ENCODE measurements at regions not wholly inside any gene's neighbourhood (a gene's known extent, or its start where the extent isn't known, plus 50 kb on each side); places are given as distances from the start of the nearest gene placed in this dataset.

DNA sequence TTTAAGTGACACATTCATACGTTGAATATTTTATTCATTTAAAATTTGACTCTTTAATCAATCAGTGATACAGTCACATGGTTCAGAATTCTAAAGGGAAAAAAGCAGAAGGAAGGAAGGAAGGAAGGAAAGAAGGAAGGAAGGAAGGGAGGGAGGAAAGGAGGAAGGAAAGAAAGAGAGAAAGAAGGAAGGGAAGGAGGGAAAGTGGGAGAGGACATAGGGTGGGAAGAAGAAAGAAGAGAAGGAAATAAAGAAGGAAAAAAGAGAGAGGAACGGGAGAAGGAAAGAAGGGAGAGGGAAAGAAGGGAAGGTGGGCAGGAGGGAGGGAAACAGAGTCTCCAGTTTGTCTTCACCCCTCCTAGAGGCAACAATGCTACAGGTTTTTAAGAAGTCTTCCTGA lies 518.6 kb downstream of the MIAT start:
- no peaks in the 10 kb centered on the region for H3K9me3 ChIP-seq (ENCODE audit: low read length)
- H3K27ac ChIP-seq (ENCODE audit: low read depth, low read length), result no peak overlapping the region
- no peaks in the 10 kb centered on the region for H3K4me1 ChIP-seq (ENCODE audit: insufficient read depth, low read length)
- no peak overlapping the region for H3K4me3 ChIP-seq (ENCODE audit: low read depth in 1 of 2, low read length in 2 of 2)
- no peak overlapping the region for H3K9ac ChIP-seq (ENCODE audit: low read length)
- H3K27me3 ChIP-seq (ENCODE audit: control insufficient read depth in 1 of 2, insufficient read depth in 2 of 2, low read length in 2 of 2), result no peaks in the 10 kb centered on the region
- no peaks in the 10 kb centered on the region for H3K36me3 ChIP-seq (ENCODE audit: insufficient read depth, low read length)

GRCh38 chr22:27179161-27179560 lies 521.8 kb downstream of the MIAT start:
- Histone ChIP-seq H3K4me1 (ENCODE audit: insufficient read depth, low read length) (no peaks in the 10 kb centered on the region), H3K4me3 (ENCODE audit: low read depth in 1 of 2, low read length in 2 of 2) (no peak overlapping the region), H3K36me3 (ENCODE audit: insufficient read depth, low read length) (no peaks in the 10 kb centered on the region), H3K9me3 (ENCODE audit: low read length) (no peaks in the 10 kb centered on the region), H3K27ac (ENCODE audit: low read depth, low read length) (no peak overlapping the region), H3K27me3 (ENCODE audit: control insufficient read depth in 1 of 2, insufficient read depth in 2 of 2, low read length in 2 of 2) (no peaks in the 10 kb centered on the region), H3K9ac (ENCODE audit: low read length) (no peak overlapping the region)

DNA sequence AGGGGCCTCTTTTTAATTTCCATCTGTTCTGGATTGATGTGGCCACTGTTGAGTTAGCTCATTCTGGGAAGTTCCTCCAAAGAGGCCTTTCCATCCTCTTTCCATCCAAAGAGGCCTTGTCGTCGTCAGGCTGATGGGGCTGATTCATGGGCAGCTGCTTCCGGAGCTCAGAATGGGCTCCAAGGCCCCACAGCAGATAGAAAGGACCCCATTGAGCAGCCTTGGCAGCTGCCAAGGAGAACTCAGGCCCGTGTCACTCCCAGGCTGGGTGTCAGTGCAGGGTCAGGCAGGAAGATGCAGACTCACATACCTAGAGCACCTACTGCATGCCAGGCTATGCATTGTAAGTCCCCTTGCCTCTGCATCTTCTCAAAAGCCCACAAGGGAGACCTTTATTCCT lies 524.1 kb downstream of the MIAT start:
- Histone ChIP-seq H3K4me3 (ENCODE audit: low read depth in 1 of 2, low read length in 2 of 2) (no peak overlapping the region), H3K36me3 (ENCODE audit: insufficient read depth, low read length) (no peaks in the 10 kb centered on the region), H3K4me1 (ENCODE audit: insufficient read depth, low read length) (no peaks in the 10 kb centered on the region), H3K9me3 (ENCODE audit: low read length) (no peaks in the 10 kb centered on the region), H3K27ac (ENCODE audit: low read depth, low read length) (no peak overlapping the region), H3K27me3 (ENCODE audit: control insufficient read depth in 1 of 2, insufficient read depth in 2 of 2, low read length in 2 of 2) (no peaks in the 10 kb centered on the region), H3K9ac (ENCODE audit: low read length) (no peak overlapping the region)

- Histone ChIP-seq H3K4me3 (ENCODE audit: low read depth in 1 of 2, low read length in 2 of 2) (no peak overlapping the region), H3K9me3 (ENCODE audit: low read length) (no peaks in the 10 kb centered on the region), H3K27ac (ENCODE audit: low read depth, low read length) (no peak overlapping the region), H3K36me3 (ENCODE audit: insufficient read depth, low read length) (no peaks in the 10 kb centered on the region), H3K27me3 (ENCODE audit: control insufficient read depth in 1 of 2, insufficient read depth in 2 of 2, low read length in 2 of 2) (no peaks in the 10 kb centered on the region), H3K4me1 (ENCODE audit: insufficient read depth, low read length) (no peaks in the 10 kb centered on the region), H3K9ac (ENCODE audit: low read length) (no peak overlapping the region)
Observed at GRCh38 chr22:27183474-27183873, 526.1 kb downstream of the MIAT start.

DNA sequence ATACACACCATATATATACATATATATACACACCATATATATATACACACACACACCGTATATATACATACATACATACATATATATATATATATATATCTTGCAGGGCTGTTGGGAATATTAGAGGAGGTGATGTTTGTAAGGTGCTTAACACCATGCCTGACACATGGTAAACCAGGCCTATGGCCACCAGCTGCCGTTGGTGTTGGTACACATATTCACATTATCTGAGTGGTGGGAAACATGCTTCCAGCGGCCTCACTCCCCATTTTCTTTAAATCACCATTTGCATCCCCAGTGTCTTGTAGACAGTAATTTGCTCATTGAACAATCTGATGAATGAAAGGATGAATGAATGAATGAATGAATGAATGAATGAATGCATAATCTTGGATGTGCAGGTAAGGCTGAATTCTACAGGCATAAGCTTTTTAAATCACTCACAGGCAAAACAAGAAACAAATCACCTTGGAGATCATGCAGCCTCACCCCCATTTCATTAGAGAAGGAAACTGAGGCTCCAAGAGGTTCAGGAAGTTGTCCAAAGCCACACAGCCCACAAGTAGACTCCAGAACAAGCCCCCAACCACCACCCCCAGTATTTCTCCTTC lies 527.8 kb downstream of the MIAT start:
- Histone ChIP-seq H3K36me3 (ENCODE audit: insufficient read depth, low read length) (no peaks in the 10 kb centered on the region), H3K4me1 (ENCODE audit: insufficient read depth, low read length) (no peaks in the 10 kb centered on the region), H3K27me3 (ENCODE audit: control insufficient read depth in 1 of 2, insufficient read depth in 2 of 2, low read length in 2 of 2) (no peaks in the 10 kb centered on the region), H3K27ac (ENCODE audit: low read depth, low read length) (no peak overlapping the region), H3K4me3 (ENCODE audit: low read depth in 1 of 2, low read length in 2 of 2) (no peak overlapping the region), H3K9me3 (ENCODE audit: low read length) (no peaks in the 10 kb centered on the region), H3K9ac (ENCODE audit: low read length) (no peak overlapping the region)

- H3K36me3 ChIP-seq (ENCODE audit: insufficient read depth, low read length), result no peaks in the 10 kb centered on the region
- H3K27me3 ChIP-seq (ENCODE audit: control insufficient read depth in 1 of 2, insufficient read depth in 2 of 2, low read length in 2 of 2), result no peaks in the 10 kb centered on the region
- H3K4me1 ChIP-seq (ENCODE audit: insufficient read depth, low read length), result no peaks in the 10 kb centered on the region
- H3K4me3 ChIP-seq (ENCODE audit: low read depth in 1 of 2, low read length in 2 of 2), result no peak overlapping the region
- H3K9ac ChIP-seq (ENCODE audit: low read length), result no peak overlapping the region
- no peak overlapping the region for H3K27ac ChIP-seq (ENCODE audit: low read depth, low read length)
- H3K9me3 ChIP-seq (ENCODE audit: low read length), result no peaks in the 10 kb centered on the region
Observed at GRCh38 chr22:27185760-27186302, 528.4 kb downstream of the MIAT start.

- Histone ChIP-seq H3K9ac (ENCODE audit: low read length) (no peak overlapping the region), H3K27me3 (ENCODE audit: control insufficient read depth in 1 of 2, insufficient read depth in 2 of 2, low read length in 2 of 2) (no peaks in the 10 kb centered on the region), H3K27ac (ENCODE audit: low read depth, low read length) (no peak overlapping the region), H3K4me3 (ENCODE audit: low read depth in 1 of 2, low read length in 2 of 2) (no peak overlapping the region), H3K4me1 (ENCODE audit: insufficient read depth, low read length) (no peaks in the 10 kb centered on the region), H3K36me3 (ENCODE audit: insufficient read depth, low read length) (no peaks in the 10 kb centered on the region), H3K9me3 (ENCODE audit: low read length) (no peaks in the 10 kb centered on the region)
Observed at GRCh38 chr22:27186643-27187042, 529.3 kb downstream of the MIAT start.

- Histone ChIP-seq H3K4me3 (ENCODE audit: low read depth in 1 of 2, low read length in 2 of 2) (no peak overlapping the region), H3K9me3 (ENCODE audit: low read length) (no peaks in the 10 kb centered on the region), H3K27ac (ENCODE audit: low read depth, low read length) (no peak overlapping the region), H3K4me1 (ENCODE audit: insufficient read depth, low read length) (peaks cover 11% of the 10 kb centered on the region), H3K9ac (ENCODE audit: low read length) (no peak overlapping the region), H3K27me3 (ENCODE audit: control insufficient read depth in 1 of 2, insufficient read depth in 2 of 2, low read length in 2 of 2) (no peaks in the 10 kb centered on the region), H3K36me3 (ENCODE audit: insufficient read depth, low read length) (no peaks in the 10 kb centered on the region)
Observed at GRCh38 chr22:27192135-27192829, 534.9 kb downstream of the MIAT start.

- Histone ChIP-seq H3K9ac (ENCODE audit: low read length) (no peak overlapping the region), H3K4me1 (ENCODE audit: insufficient read depth, low read length) (peaks cover 11% of the 10 kb centered on the region), H3K36me3 (ENCODE audit: insufficient read depth, low read length) (no peaks in the 10 kb centered on the region), H3K4me3 (ENCODE audit: low read depth in 1 of 2, low read length in 2 of 2) (no peak overlapping the region), H3K27ac (ENCODE audit: low read depth, low read length) (no peak overlapping the region), H3K27me3 (ENCODE audit: control insufficient read depth in 1 of 2, insufficient read depth in 2 of 2, low read length in 2 of 2) (no peaks in the 10 kb centered on the region), H3K9me3 (ENCODE audit: low read length) (no peaks in the 10 kb centered on the region)
Observed at GRCh38 chr22:27193215-27193614, 535.8 kb downstream of the MIAT start.

GRCh38 chr22:27193636-27194035 lies 536.2 kb downstream of the MIAT start:
- no peaks in the 10 kb centered on the region for H3K27me3 ChIP-seq (ENCODE audit: control insufficient read depth in 1 of 2, insufficient read depth in 2 of 2, low read length in 2 of 2)
- H3K36me3 ChIP-seq (ENCODE audit: insufficient read depth, low read length), result no peaks in the 10 kb centered on the region
- H3K9ac ChIP-seq (ENCODE audit: low read length), result no peak overlapping the region
- no peaks in the 10 kb centered on the region for H3K9me3 ChIP-seq (ENCODE audit: low read length)
- H3K4me3 ChIP-seq (ENCODE audit: low read depth in 1 of 2, low read length in 2 of 2), result no peak overlapping the region
- H3K4me1 ChIP-seq (ENCODE audit: insufficient read depth, low read length), result peaks cover 11% of the 10 kb centered on the region
- no peak overlapping the region for H3K27ac ChIP-seq (ENCODE audit: low read depth, low read length)

DNA sequence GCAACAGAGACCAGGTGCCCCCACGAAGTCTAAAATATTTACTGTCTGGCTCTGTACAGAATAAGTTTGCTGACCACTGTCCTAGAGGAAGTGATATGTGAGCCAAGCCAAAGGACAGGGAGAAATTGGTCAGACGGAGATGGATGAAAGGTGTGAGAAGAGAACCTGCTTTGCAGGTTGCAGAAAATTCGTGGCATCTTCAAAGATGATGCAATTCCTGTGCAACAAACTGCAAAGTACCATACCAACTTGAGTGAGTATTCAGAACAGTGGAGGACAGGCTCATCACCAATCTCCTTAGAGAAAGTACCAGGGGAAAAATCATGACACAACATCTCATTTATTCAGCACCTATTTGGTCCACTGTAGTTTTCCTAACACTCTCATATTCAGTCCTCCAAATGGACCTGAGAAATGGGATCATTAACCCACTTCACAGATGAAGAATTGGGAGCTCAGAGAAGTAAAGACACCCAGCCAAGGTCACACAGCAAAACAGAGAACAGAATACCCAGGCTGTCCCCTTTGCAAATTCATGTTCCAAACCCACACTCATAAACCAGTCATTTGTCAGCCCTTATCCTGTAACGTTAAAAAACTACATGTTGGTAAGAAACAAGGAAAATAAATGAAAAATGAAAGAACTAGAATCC lies 536.8 kb downstream of the MIAT start:
- Histone ChIP-seq H3K9me3 (ENCODE audit: low read length) (no peaks in the 10 kb centered on the region), H3K27ac (ENCODE audit: low read depth, low read length) (no peak overlapping the region), H3K4me3 (ENCODE audit: low read depth in 1 of 2, low read length in 2 of 2) (no peak overlapping the region)

More for the DNA sequence above, 536.8 kb downstream of the MIAT start:
- no peaks in the 10 kb centered on the region for H3K36me3 ChIP-seq (ENCODE audit: insufficient read depth, low read length)
- H3K27me3 ChIP-seq (ENCODE audit: control insufficient read depth in 1 of 2, insufficient read depth in 2 of 2, low read length in 2 of 2), result no peaks in the 10 kb centered on the region
- peaks cover 11% of the 10 kb centered on the region for H3K4me1 ChIP-seq (ENCODE audit: insufficient read depth, low read length)
- H3K9ac ChIP-seq (ENCODE audit: low read length), result no peak overlapping the region

Data from muscle layer of colon (tissue), 2 donors.